CD4-positive, alpha-beta T cell treated with Interleukin-17A for 1 hour (primary cell): ENCODE measurements at regions not wholly inside any gene's neighbourhood (a gene's known extent, or its start where the extent isn't known, plus 50 kb on each side); places are given as distances from the start of the nearest gene placed in this dataset.

ENCODE experiments used
- DNase-seq: peaks from one replicate; pipeline ENCODE4 v3.0.0-alpha.2; 2020

GRCh38 chr16:50866806-50867205, 124.9 kb downstream of the CYLD start:
- DNase-seq, result no peak

- DNase-seq, result no peak
Observed at GRCh38 chr16:50864386-50864785, 122.5 kb downstream of the CYLD start.

GRCh38 chr16:50863644-50864144, 121.8 kb downstream of the CYLD start:
- no peak for DNase-seq

- DNase-seq, result no peak
Observed at GRCh38 chr16:50862818-50863643, 121.1 kb downstream of the CYLD start.

GRCh38 chr16:50861970-50862411, 120.1 kb downstream of the CYLD start:
- DNase-seq, result no peak

- DNase-seq, result no peak
Observed at GRCh38 chr16:50861451-50861850, 119.6 kb downstream of the CYLD start.

- no peak for DNase-seq
Observed at GRCh38 chr16:50859628-50860360, 117.9 kb downstream of the CYLD start.

GRCh38 chr16:50858877-50859627, 117.2 kb downstream of the CYLD start:
- no peak for DNase-seq

GRCh38 chr16:50858376-50858775, 116.5 kb downstream of the CYLD start:
- DNase-seq, result no peak

- DNase-seq, result no peak
Observed at GRCh38 chr16:50857881-50858280, 116.0 kb downstream of the CYLD start.

GRCh38 chr16:50856991-50857390, 115.1 kb downstream of the CYLD start:
- no peak for DNase-seq

- no peak for DNase-seq
Observed at GRCh38 chr16:50853329-50853728, 111.4 kb downstream of the CYLD start.
